ENCODE measurements at regions not wholly inside any gene's neighbourhood (a gene's known extent, or its start where the extent isn't known, plus 50 kb on each side); places are given as distances from the start of the nearest gene placed in this dataset.

GRCh38 chr7:91565499-91566401 lies 301.5 kb downstream of the FZD1 start:
- Histone ChIP-seq H3K9ac (ENCODE audit: low read length) (no peak overlapping the region), H2AFZ (ENCODE audit: low read length) (no peak overlapping the region), H3K4me3 (ENCODE audit: low read depth, low read length, poor library complexity, severe bottlenecking) (no peak overlapping the region), H3K9me2 (ENCODE audit: low read depth, low read length) (no peaks in the 10 kb centered on the region), H3K4me2 (ENCODE audit: low read length) (no peak overlapping the region), H3K36me3 (ENCODE audit: insufficient read depth, low read length) (no peaks in the 10 kb centered on the region), H3K27me3 (ENCODE audit: insufficient read depth, low read length) (no peaks in the 10 kb centered on the region), H3K79me2 (ENCODE audit: insufficient read depth, low read length) (no peaks in the 10 kb centered on the region), H3F3A (ENCODE audit: insufficient read depth, low read length) (no peaks in the 10 kb centered on the region), H3K9me3 (ENCODE audit: low read length) (no peaks in the 10 kb centered on the region), H4K20me1 (ENCODE audit: insufficient read depth, low read length) (no peaks in the 10 kb centered on the region), H3K4me1 (ENCODE audit: insufficient read depth, low read length, severe bottlenecking) (no peaks in the 10 kb centered on the region), H3K27ac (ENCODE audit: low read depth, low read length, poor library complexity, severe bottlenecking) (no peak overlapping the region)
- TF ChIP-seq, protein P1, sequence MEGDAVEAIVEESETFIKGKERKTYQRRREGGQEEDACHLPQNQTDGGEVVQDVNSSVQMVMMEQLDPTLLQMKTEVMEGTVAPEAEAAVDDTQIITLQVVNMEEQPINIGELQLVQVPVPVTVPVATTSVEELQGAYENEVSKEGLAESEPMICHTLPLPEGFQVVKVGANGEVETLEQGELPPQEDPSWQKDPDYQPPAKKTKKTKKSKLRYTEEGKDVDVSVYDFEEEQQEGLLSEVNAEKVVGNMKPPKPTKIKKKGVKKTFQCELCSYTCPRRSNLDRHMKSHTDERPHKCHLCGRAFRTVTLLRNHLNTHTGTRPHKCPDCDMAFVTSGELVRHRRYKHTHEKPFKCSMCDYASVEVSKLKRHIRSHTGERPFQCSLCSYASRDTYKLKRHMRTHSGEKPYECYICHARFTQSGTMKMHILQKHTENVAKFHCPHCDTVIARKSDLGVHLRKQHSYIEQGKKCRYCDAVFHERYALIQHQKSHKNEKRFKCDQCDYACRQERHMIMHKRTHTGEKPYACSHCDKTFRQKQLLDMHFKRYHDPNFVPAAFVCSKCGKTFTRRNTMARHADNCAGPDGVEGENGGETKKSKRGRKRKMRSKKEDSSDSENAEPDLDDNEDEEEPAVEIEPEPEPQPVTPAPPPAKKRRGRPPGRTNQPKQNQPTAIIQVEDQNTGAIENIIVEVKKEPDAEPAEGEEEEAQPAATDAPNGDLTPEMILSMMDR (IDR thresholded peaks at IDR 0.05; ENCODE audit: low read length) = no peak
- no peak for TF ChIP-seq EZH2 (IDR thresholded peaks at IDR 0.05; ENCODE audit: borderline replicate concordance, low read length)

GRCh38 chr7:91566402-91566732 lies 302.1 kb downstream of the FZD1 start:
- Histone ChIP-seq H3K4me3 (ENCODE audit: low read depth, low read length, poor library complexity, severe bottlenecking) (no peak overlapping the region), H3K4me2 (ENCODE audit: low read length) (no peak overlapping the region), H3K4me1 (ENCODE audit: insufficient read depth, low read length, severe bottlenecking) (no peaks in the 10 kb centered on the region), H3K9me2 (ENCODE audit: low read depth, low read length) (no peaks in the 10 kb centered on the region), H3K36me3 (ENCODE audit: insufficient read depth, low read length) (no peaks in the 10 kb centered on the region), H3K79me2 (ENCODE audit: insufficient read depth, low read length) (no peaks in the 10 kb centered on the region), H4K20me1 (ENCODE audit: insufficient read depth, low read length) (no peaks in the 10 kb centered on the region), H3K9ac (ENCODE audit: low read length) (no peak overlapping the region), H2AFZ (ENCODE audit: low read length) (no peak overlapping the region), H3K9me3 (ENCODE audit: low read length) (no peaks in the 10 kb centered on the region), H3K27ac (ENCODE audit: low read depth, low read length, poor library complexity, severe bottlenecking) (no peak overlapping the region), H3K27me3 (ENCODE audit: insufficient read depth, low read length) (no peaks in the 10 kb centered on the region), H3F3A (ENCODE audit: insufficient read depth, low read length) (no peaks in the 10 kb centered on the region)
- TF ChIP-seq, protein P1 (IDR thresholded peaks at IDR 0.05; ENCODE audit: low read length) = no peak
- TF ChIP-seq EZH2 (IDR thresholded peaks at IDR 0.05; ENCODE audit: borderline replicate concordance, low read length) = no peak

- H3K79me2 ChIP-seq (ENCODE audit: insufficient read depth, low read length) = no peaks in the 10 kb centered on the region
- no peaks in the 10 kb centered on the region for H3K4me1 ChIP-seq (ENCODE audit: insufficient read depth, low read length, severe bottlenecking)
- H3F3A ChIP-seq (ENCODE audit: insufficient read depth, low read length) = no peaks in the 10 kb centered on the region
- H2AFZ ChIP-seq (ENCODE audit: low read length) = no peak overlapping the region
- H3K9me2 ChIP-seq (ENCODE audit: low read depth, low read length) = no peaks in the 10 kb centered on the region
- H3K4me3 ChIP-seq (ENCODE audit: low read depth, low read length, poor library complexity, severe bottlenecking) = no peak overlapping the region
- H3K27ac ChIP-seq (ENCODE audit: low read depth, low read length, poor library complexity, severe bottlenecking) = no peak overlapping the region
- H3K9ac ChIP-seq (ENCODE audit: low read length) = no peak overlapping the region
- TF ChIP-seq, protein P1 (IDR thresholded peaks at IDR 0.05; ENCODE audit: low read length) = no peak
- TF ChIP-seq EZH2 (IDR thresholded peaks at IDR 0.05; ENCODE audit: borderline replicate concordance, low read length) = no peak
- H3K4me2 ChIP-seq (ENCODE audit: low read length) = no peak overlapping the region
- no peaks in the 10 kb centered on the region for H4K20me1 ChIP-seq (ENCODE audit: insufficient read depth, low read length)
- H3K27me3 ChIP-seq (ENCODE audit: insufficient read depth, low read length) = no peaks in the 10 kb centered on the region
- no peaks in the 10 kb centered on the region for H3K36me3 ChIP-seq (ENCODE audit: insufficient read depth, low read length)
- H3K9me3 ChIP-seq (ENCODE audit: low read length) = no peaks in the 10 kb centered on the region
These were observed 303.1 kb downstream of the FZD1 start for GRCh38 chr7:91567081-91568012.

Data from OCI-LY1 (cell line).